ENCODE measurements at regions not wholly inside any gene's neighbourhood (a gene's known extent, or its start where the extent isn't known, plus 50 kb on each side); places are given as distances from the start of the nearest gene placed in this dataset.

DNA sequence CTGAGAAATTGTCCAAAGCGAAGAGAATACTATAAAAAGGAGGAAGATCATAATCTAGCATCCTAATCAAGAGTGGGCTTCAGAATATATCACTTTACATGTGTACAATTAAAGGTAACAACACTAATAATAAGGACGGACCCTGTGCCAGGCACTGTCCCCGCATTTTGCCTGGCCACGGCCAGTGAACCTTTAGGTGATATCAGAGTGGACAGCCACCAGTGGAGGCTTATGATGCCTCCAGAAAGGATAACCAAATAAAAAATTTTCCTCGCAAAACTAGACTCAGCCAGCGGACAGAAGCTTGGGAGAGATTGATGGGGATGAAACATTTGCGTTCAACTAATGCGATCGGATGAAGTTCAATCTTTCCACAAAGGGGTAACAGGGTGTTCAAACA lies 436.4 kb downstream of the NPHP4 start:
- H3K4me2 ChIP-seq: no peak overlapping the region
- Mint-ChIP-seq H3K36me3 (no peaks in the 10 kb centered on the region), H3K4me3 (no peak overlapping the region), H3K9me3 (peaks cover 14% of the 10 kb centered on the region), H3K4me1 (no peaks in the 10 kb centered on the region), H3K27ac (no peak overlapping the region), H3K27me3 (ENCODE audit: insufficient read depth, low read depth) (peaks cover 5% of the 10 kb centered on the region)
- H3K4me1 ChIP-seq: no peaks in the 10 kb centered on the region
- no peaks in the 10 kb centered on the region for H3K27me3 ChIP-seq
- H2AFZ ChIP-seq (replicated peaks): no peak overlapping the region
- no peak for TF ChIP-seq EZH2 (IDR thresholded peaks at IDR 0.05)
- H4K20me1 ChIP-seq (ENCODE audit: low read depth): no peaks in the 10 kb centered on the region
- H3K9me3 ChIP-seq (ENCODE audit: low read depth): no peaks in the 10 kb centered on the region
- H3K79me2 ChIP-seq (ENCODE audit: low read depth): no peaks in the 10 kb centered on the region
- no peaks in the 10 kb centered on the region for H3F3A ChIP-seq (ENCODE audit: low read depth)
- DNase-seq (ENCODE audit: low spot score): no peak
- H3K4me3 ChIP-seq: no peak overlapping the region
- no peak overlapping the region for H3K27ac ChIP-seq
- no peaks in the 10 kb centered on the region for H3K36me3 ChIP-seq
- H3K9ac ChIP-seq: no peak overlapping the region

DNA sequence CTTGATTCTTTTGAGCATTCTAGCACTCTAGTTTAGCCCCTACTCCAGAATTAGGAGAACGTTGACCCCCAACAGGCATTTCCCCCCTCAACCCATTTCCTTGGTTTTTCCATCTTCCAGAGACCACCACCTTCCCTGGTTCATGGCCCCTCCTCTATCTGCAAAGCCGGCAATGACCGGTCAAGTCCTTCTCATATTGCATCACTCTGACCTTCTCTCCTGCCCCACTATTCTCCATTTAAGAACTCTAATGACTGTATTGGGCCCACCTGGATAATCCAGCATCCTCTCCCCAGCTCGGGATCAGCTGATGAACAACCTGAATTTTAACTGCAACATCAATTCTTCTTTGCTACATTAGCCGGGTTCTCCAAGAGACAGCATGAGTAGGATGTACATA lies 437.4 kb downstream of the NPHP4 start:
- TF ChIP-seq, protein P1, sequence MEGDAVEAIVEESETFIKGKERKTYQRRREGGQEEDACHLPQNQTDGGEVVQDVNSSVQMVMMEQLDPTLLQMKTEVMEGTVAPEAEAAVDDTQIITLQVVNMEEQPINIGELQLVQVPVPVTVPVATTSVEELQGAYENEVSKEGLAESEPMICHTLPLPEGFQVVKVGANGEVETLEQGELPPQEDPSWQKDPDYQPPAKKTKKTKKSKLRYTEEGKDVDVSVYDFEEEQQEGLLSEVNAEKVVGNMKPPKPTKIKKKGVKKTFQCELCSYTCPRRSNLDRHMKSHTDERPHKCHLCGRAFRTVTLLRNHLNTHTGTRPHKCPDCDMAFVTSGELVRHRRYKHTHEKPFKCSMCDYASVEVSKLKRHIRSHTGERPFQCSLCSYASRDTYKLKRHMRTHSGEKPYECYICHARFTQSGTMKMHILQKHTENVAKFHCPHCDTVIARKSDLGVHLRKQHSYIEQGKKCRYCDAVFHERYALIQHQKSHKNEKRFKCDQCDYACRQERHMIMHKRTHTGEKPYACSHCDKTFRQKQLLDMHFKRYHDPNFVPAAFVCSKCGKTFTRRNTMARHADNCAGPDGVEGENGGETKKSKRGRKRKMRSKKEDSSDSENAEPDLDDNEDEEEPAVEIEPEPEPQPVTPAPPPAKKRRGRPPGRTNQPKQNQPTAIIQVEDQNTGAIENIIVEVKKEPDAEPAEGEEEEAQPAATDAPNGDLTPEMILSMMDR (IDR thresholded peaks at IDR 0.05): no peak
- Mint-ChIP-seq H3K27ac (no peak overlapping the region), H3K9me3 (peaks cover 14% of the 10 kb centered on the region), H3K27me3 (ENCODE audit: insufficient read depth, low read depth) (peaks cover 5% of the 10 kb centered on the region), H3K4me3 (no peak overlapping the region), H3K4me1 (no peaks in the 10 kb centered on the region), H3K36me3 (no peaks in the 10 kb centered on the region)
- Histone ChIP-seq H3K27me3 (no peaks in the 10 kb centered on the region), H3K79me2 (ENCODE audit: low read depth) (no peaks in the 10 kb centered on the region), H3F3A (ENCODE audit: low read depth) (no peaks in the 10 kb centered on the region), H3K9ac (no peak overlapping the region), H3K4me3 (no peak overlapping the region), H3K27ac (no peak overlapping the region), H2AFZ (replicated peaks) (no peak overlapping the region), H3K4me1 (no peaks in the 10 kb centered on the region), H3K4me2 (no peak overlapping the region), H3K9me3 (ENCODE audit: low read depth) (no peaks in the 10 kb centered on the region), H3K36me3 (no peaks in the 10 kb centered on the region), H4K20me1 (ENCODE audit: low read depth) (no peaks in the 10 kb centered on the region)
- DNase-seq (ENCODE audit: low spot score): no peak

DNA sequence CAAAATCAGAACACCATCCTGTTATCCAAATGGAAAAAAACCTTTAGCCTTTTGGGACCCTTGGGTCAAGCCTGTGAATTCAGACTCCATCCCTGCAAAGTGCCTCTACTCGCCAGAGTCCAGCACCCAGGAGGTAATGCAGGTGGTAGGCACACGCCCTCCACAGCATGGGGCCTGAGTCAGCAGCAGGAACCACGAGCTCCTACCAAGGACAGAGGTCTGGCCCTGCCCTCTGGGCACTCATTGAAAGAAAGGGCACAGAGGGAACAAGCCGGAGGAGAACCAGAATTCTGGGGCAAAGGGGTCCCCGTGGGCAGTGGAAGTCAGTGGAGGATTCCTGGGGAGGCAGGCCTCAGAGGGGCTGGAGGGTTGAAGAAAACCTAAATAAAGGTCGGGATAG lies 438.1 kb downstream of the NPHP4 start:
- Mint-ChIP-seq H3K27me3 (ENCODE audit: insufficient read depth, low read depth) (peaks cover 5% of the 10 kb centered on the region), H3K27ac (no peak overlapping the region), H3K4me1 (no peaks in the 10 kb centered on the region), H3K4me3 (no peak overlapping the region), H3K36me3 (no peaks in the 10 kb centered on the region), H3K9me3 (peaks cover 14% of the 10 kb centered on the region)
- Histone ChIP-seq H4K20me1 (ENCODE audit: low read depth) (no peaks in the 10 kb centered on the region), H3K79me2 (ENCODE audit: low read depth) (no peaks in the 10 kb centered on the region), H3K4me3 (no peak overlapping the region), H3K4me2 (no peak overlapping the region), H3K9me3 (ENCODE audit: low read depth) (no peaks in the 10 kb centered on the region), H3K4me1 (no peaks in the 10 kb centered on the region), H2AFZ (replicated peaks) (no peak overlapping the region), H3K9ac (no peak overlapping the region), H3F3A (ENCODE audit: low read depth) (no peaks in the 10 kb centered on the region), H3K27ac (no peak overlapping the region), H3K27me3 (no peaks in the 10 kb centered on the region), H3K36me3 (no peaks in the 10 kb centered on the region)
- TF ChIP-seq, protein P1 (IDR thresholded peaks at IDR 0.05): no peak
- no peak for TF ChIP-seq EZH2phosphoT487 (IDR thresholded peaks at IDR 0.05)
- no peak for TF ChIP-seq EZH2 (IDR thresholded peaks at IDR 0.05)
- DNase-seq (ENCODE audit: low spot score): no peak

- H3K36me3 Mint-ChIP-seq: no peaks in the 10 kb centered on the region
- Histone ChIP-seq H3K27me3 (peaks cover 3% of the 10 kb centered on the region), H3K4me2 (no peak overlapping the region), H3K4me1 (no peaks in the 10 kb centered on the region), H3K79me2 (ENCODE audit: low read depth) (no peaks in the 10 kb centered on the region), H3K9me3 (ENCODE audit: low read depth) (no peaks in the 10 kb centered on the region), H3F3A (ENCODE audit: low read depth) (no peaks in the 10 kb centered on the region), H3K27ac (no peak overlapping the region), H2AFZ (replicated peaks) (no peak overlapping the region), H3K36me3 (no peaks in the 10 kb centered on the region), H4K20me1 (ENCODE audit: low read depth) (no peaks in the 10 kb centered on the region), H3K4me3 (no peak overlapping the region), H3K9ac (no peak overlapping the region)
- no peak overlapping the region for H3K27ac Mint-ChIP-seq
- H3K4me1 Mint-ChIP-seq: no peaks in the 10 kb centered on the region
- DNase-seq (ENCODE audit: low spot score): no peak
- H3K27me3 Mint-ChIP-seq (ENCODE audit: insufficient read depth, low read depth): peaks cover 5% of the 10 kb centered on the region
- H3K9me3 Mint-ChIP-seq: peaks cover 4% of the 10 kb centered on the region
- no peak for TF ChIP-seq EZH2phosphoT487 (IDR thresholded peaks at IDR 0.05)
- TF ChIP-seq, protein P1 (IDR thresholded peaks at IDR 0.05): no peak
- no peak for TF ChIP-seq EZH2 (IDR thresholded peaks at IDR 0.05)
- H3K4me3 Mint-ChIP-seq: no peak overlapping the region
Observed at GRCh38 chr1:5552787-5553484, 439.3 kb downstream of the NPHP4 start.

All from neural progenitor cell (in vitro differentiated cells).